Dedifferentiated amniotic fluid mesenchymal stem cell (primary cell): ENCODE measurements at regions not wholly inside any gene's neighbourhood (a gene's known extent, or its start where the extent isn't known, plus 50 kb on each side); places are given as distances from the start of the nearest gene placed in this dataset.
"Not testable (repeated sequence)": the region's sequence is repeated elsewhere in the genome, so short reads cannot be mapped to it uniquely, and the experiment has no call there.

Experiments
- DNase-seq: peaks from one replicate; pipeline ENCODE4 v3.0.0-alpha.2; 2016; ENCODE audit errors: extremely low spot score

DNA sequence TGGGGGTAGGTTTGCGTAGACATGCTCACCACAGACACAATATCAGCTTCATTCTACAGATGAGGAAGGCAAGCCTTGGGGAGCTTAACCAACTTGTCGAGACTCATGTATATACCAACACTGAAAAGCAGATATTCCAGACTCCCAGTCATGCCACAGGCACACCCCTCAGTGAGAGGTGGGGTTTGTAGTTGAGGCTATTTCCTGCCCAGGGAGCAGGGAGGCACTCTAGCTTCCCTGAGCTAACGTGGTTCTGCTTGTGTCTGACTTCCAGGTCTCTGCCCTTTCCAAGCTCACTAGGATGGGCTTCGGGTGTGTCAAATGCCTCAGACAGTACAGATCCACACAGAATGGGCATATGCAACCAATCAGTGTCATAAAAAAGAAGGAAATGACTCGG, 122.3 kb upstream of the RUNX1 start:
- no peak for DNase-seq

DNA sequence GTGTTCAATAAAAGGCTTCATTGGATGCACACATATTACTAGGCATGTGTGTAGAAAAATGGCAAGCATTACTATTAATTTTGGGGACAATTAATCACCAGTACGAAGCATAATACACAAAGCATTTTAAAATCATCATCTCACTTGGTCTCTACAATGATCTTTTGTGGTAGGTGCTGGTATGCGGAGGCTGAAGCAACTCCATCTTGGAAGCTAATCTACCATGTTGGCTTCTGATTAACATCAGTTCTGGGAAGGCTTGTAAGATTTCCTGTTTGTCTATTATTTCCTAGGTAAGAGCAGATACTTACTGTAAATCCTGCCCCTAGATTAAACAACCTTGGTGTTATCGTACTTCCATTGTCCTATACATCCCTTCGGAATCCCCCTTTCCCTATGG, 121.7 kb upstream of the RUNX1 start:
- DNase-seq: no peak

DNA sequence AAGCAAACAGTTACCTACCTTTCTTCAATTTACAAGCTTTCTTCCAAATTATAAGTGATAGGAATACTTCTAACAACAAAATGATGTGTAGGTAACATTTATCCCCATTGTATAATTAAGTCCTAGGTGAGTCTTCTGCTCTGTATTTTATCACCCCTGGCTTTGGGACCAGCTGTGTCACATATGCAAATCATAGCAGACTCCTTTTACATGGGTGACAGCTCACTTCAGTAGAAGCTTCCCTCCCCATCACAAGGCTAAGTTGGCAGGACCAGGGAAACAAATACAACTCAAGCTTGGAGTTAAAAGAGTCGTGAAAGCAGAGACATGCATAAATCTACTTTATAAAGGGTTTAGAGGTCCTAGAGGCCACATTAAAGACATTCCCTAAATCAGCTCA, 121.1 kb upstream of the RUNX1 start:
- DNase-seq: no peak

DNA sequence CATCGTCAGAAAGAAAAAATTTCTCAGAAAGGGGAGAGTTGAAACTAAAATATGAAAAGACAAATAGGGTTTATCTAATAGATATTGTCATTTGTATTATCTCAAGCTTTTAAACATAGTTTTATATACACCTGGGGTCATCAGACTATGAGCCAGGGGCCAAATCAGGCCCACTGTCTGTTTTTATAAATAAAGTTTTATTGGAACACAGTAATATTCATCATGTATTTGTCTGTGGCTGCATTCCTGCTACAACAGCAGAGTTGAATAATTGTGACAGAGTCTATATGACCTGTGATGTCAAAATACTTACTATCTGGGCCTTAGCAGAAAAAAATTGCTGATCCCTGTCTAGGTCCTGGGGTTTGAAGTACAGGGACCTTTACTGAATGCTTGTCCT, 120.5 kb upstream of the RUNX1 start:
- DNase-seq: no peak

DNA sequence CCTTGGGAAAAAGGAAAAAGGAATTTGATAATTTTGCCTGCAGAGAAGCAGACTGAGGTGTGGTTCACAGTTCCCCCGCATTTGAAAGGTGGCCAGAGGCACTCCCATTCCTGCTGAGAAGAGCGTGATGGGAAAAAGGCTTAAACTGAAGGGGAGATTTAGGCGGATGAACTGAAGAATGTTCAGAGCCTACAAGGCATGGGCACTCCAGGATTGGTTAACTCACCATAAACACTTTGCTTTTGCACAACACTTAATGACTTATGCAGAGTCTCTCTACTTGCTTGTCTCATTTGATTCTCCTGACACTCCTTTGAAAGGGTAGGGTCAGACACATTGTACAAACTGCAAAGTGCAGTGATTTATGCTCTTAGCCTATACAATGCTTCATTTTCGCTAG, 119.6 kb upstream of the RUNX1 start:
- no peak for DNase-seq

DNA sequence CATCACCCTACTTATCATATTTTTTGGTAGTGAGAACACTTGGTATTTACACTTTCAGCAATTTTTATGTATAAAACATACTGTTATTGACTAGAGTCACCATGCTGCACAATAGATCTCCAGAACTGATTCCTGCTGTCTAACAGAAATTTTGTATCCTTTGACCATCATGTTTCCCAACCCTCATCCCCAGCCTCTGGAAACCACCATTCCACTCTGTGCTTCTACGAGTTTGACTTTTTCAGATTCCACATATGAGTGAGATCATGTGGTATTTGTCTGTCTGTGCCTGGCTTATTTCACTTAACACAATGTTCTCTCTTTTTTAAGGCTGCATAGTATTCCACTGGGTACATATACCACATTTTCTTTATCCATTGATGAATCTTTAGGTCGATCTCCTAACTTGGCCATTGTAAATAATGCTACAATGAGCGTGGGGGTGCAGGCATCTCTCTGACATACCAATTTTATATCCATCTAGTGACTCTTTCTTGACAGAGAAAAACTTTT, 115.9 kb upstream of the RUNX1 start:
- DNase-seq: no peak

DNA sequence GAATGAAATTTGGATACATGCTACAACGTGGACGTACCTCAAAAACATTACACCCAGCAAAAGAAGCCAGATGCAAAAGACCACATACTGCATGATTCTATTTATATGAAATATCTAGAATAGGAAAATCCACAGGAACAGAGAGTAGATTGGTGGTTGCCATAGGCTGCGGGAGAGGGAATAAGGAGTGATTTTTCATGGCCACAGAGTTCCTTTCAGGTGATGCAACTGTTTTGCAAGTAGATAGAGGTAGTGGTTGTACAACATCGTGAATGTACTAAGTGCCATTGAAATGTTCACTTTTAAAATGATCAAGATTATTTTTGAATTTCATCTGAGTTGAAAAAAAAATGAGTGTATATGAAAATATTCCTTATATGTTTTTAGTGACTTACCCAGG, 115.3 kb upstream of the RUNX1 start:
- no peak for DNase-seq

DNA sequence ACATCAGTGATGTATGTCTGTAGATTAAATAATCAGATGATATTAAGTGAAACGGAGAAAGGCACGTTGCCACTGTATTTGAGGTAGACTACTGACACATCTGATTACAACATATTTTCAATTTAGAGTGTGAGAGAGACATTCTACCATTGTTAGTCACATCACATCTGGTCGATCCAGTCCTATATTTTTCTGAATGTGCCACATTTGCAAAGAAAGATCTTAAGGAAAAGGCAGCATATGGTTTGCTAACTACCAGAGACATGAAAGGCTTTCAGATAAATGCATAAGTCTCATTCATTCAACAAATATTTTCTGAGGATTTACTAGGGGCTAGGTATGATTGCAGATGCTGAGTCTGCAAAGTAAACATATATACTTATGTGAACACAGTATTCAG, 114.3 kb upstream of the RUNX1 start:
- no peak for DNase-seq

DNA sequence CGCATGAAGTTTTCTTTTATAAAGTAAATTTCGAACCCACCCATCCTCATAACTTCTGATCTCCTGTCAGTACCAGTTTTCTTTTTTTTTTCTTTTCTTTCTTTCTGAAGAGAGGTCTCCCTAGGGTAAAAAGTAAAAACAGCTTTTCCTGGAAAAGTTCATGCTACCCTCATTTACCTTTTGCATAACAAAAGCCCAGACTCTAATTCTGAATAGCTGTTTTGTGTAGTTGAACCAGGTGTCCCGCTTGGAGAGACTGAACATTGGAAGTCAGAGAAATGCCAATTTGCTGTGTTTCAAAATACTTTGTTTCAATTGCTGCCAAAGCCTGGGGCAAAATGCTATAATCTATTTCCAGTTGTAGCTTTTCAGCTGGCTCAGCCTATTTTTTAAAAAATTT, 113.7 kb upstream of the RUNX1 start:
- no peak for DNase-seq

DNA sequence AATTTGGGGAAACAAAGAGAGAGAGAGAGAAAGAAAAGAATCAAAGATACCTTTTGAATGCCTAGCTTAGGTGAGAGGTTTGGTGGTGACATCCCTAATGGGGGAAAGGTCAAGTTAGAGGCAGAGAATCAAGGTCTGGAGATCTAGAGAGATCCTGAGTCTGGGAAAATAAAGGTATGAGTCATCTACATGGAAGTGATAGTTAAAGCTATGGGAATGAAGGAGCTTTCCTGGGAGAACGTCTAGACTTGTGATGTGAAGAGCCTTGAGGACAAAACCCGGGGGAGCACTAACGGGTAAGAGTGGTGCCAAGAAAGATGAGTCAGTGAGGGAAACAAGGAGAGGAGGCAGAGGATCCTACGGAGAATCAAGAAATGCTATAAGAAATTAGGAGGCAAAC, 110.8 kb upstream of the RUNX1 start:
- DNase-seq: no peak

DNA sequence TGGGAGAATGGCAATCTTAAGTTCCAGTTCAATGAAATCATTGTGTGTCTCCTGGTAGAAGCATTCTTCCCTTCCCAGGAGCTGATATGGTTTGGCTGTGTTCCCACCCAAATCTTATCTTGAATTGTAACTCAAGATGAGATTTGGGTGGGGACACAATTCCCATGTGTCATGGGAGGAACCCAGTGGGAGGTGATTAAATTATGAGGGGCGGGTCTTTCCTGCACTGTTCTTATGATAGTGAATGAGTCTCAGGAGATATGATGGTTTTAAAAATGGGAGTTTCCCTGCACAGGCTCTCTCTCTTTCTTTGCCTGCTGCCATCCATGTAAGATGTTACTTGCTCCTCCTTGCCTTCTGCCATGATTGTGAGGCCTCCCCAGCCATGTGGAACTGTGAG, 108.3 kb upstream of the RUNX1 start:
- DNase-seq: not testable (repeated sequence)

DNA sequence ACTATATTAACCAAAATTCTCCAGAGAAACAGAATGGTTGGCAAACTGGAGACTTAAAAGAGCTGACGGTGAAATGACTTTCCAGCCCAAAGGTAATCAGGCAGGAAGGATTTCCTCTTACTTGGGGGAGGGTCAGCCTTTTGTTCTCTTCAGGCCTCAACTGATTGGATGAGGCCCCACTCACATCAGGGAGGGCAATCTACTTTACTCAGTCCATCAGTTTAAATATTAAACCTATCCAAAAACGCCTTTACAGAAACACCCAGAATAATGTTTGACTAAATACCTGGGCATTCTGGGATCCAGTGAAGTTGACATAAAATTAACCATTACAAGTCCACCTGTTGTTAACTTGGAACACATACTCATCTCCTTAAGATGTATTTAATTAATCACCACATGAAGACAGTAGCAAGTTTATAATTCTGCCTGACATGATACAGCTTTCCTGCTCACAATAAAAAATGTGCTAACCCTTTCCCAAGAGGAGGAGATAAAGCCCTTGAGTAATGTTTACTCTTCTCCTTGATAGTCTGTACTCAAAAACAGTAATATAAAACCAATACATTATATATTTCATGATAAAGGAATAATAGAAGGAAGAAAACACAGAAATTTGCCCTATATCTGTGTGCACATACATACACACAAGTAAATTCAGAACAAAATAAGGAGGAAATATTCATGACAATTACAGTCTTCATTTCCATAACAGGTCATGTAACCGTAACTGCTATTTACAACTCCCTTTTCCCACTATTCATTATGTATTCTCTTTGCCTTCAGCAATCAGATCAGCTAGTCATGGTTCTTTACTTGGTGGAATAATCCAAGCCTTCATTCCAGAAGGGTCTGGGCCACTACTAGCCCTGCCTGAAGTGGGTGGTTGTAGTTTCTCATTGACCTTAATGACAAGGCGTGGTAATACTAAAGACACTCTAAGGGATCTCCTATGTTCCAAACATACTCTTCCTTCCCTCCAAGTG, 107.5 kb upstream of the RUNX1 start:
- DNase-seq: no peak

DNA sequence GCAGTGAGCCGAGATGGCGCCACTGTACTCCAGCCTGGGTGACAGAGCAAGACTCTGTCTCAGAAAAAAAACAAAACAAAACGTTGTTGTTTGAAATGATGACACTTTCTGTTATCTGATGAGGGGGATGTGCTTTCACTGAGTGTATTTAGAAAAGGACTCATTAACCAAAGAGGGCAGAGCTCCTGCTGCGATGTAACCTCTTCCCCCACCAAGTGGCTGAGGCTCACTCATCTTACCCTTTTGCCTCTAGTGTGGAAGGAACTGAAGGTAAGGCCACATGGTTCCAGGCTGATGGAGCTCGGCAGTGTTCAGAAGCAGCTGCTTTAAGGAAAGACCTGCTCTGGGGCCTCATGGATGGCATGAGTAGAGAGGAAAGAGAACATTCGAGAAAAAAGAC, 105.7 kb upstream of the RUNX1 start:
- DNase-seq: no peak

DNA sequence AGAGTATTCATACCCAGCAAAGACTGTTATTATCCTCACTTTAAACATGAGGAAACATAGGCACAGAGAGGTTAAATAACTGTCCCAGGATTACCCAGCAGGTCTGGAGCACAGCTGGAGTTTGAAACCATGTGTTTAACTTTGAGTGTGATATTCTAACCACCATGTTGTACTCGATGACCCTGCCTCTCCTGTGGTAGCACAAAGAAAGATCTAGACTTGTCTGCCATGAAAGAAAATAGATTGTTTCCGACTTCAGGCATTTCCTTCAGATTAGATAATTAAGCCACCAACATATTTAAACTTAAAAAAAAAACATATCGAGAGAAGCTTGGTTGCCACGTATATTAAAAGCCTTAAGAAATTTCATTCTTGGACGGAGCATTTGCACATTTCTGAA, 104.6 kb upstream of the RUNX1 start:
- DNase-seq: no peak

DNA sequence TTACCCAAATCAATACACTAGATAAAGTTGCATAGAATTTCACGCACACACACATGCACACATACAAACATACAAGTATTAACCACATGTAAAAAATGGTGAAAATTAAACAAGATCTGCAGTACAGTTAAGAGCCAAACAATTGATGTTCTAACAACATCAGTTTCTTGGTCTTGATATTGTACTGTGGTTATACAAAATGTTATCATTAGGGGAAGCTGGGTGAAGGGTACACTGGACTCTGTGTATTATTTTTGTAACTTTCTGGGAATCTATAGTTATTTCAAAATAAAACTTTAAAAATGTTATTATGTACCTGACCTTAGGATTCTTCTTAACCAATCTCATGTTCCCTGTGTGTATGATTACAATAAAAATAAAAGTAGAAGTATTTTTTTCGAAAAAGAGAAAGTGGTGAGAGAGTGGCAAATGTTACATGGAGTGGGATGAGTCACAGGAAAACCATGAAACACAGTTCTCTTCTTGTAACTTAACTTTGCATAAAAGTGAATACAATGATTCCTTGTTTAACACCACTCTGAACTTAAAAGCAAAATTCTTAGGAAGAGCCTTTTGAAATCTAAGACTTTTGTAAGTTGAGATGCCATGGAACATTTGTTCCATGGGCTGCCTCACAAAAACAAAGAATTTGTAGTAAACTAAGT, 101.6 kb upstream of the RUNX1 start:
- no peak for DNase-seq

DNA sequence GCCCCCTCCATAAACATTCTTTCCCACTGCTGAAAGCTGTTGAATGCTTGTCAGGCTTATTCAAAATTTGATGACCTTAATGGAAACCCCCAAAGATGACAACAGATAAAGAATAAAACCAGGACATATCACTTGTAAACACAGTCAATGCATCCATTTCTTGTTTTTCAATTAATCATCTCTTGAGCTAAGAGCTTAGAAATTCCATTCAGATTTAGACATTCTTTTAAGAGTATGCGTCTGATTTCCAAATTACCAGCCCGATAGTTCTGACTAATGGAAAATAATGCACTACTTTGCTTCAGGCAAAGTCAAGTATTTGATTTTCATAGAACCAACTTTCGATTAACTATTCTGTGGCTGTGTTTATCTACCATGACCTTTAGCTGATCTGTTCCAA, 100.6 kb upstream of the RUNX1 start:
- peak; percentile 74 for DNase-seq

DNA sequence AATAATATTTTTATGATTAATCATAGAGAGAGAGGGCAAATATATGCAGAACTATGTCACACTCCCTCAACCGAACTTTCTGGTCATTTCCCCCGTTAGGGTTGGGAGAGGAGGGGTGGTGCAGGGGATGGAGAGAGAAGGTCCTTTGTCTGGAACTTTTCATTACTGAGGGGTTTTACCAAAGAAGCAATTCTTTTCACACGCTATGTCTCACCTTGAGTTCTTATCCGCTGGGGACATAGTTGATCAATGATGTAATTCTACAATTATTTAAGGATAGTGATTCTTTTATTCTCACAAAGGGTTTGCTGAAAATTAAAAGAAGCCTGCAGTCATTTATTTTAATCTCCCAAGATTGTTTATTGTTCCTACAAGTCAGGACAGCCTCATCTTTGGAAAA, 98.3 kb upstream of the RUNX1 start:
- DNase-seq: no peak

DNA sequence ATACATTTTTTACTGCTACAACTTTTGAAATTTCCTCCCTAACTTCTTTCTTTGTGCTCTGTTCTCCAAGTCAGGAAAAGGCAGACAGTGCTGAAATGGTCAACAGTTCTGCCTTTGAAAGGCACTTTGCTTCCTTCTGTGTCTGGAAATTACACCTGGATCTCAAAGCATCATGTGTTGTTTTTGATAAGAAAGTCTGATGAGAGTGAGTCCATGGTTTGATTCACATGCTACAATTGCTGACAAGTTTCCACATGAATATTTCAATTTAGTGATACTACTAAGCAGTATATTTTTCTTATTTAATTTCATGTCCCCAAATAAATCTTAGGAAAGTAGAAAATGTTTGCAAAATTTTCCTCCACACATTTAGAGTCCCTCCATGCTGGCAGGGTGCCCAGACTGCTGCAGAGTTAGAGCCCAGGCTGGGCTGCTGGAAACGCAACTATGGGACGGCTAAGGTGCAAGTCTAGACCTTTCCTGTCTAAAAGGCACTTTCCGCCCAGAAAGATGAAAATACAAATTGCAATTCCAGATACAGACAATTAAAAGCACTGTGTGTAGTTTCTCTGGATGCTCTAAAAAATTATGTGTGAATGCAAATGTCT, 96.6 kb upstream of the RUNX1 start:
- no peak for DNase-seq

DNA sequence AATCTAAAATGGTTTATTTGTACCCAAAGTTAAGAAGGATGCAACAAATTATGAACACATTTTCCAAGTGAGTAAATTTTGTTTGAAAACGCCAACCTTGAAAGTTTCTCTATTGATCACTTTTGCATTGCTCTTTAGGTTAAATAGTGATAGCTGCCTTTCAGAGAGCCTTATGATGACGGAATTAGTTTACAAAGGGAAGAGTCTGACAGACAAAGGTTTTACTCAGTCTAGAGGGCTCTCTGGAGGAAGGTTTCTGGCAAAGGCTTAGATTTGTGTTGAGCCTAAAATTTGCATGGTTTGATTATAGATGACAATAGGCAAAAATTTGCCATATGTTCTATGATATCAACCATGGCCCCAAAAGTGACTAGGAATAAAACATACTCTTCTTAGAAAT, 95.9 kb upstream of the RUNX1 start:
- DNase-seq: no peak

DNA sequence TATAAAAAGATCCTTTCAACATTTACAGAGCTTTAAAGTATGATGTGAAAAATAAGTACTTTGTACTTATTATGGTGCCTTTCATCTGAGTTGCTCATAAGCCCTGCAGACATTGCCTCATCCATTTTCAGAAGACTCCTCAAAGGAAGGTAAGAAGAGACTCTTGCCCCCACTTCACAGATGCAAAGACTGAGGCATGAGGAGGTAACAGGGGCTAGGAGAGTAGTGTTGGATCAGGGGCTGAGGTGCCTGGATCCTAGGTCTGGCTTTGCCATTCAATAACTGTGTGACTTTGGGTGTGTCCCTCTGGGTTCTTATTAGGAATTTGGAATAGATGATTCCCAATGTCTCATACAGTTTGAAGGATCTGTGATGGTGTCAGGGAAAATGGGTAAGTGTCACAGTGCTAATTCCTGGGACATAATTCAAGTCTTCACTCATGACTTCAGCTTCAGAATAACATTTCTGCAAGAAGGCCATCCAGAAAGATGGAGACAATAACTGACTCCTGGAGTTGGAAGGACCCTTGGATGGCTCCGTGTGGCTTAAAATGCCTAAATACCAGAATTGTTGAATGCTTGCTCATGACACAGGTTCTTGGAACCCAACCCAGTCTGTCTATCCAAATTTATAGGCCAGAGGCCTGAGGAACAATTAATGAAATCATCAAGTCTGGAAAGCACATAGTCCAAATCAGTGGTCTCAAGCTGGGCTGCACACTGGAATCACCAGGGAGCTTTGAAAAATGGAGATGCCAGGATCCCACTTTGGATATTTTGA, 93.1 kb upstream of the RUNX1 start:
- DNase-seq: no peak

DNA sequence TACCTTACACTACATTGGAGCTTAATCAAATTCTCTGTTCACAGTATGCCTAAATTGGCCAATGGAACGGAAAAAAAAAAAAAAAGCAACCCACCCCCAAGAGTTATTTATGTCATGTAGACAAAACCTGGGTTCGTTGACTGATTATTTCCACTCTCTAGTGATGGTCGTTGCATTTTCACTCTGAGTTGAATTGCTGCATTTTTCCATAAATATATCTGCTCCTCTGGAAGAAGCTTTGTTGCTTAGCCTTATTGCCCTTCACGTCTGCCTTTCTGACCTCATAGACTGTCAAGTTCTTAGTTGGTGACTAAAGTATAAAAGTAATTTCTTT, 90.2 kb upstream of the RUNX1 start:
- DNase-seq: no peak
